GM12878 (cell line): ENCODE measurements at regions not wholly inside any gene's neighbourhood (a gene's known extent, or its start where the extent isn't known, plus 50 kb on each side); places are given as distances from the start of the nearest gene placed in this dataset.

ENCODE experiments used
- ATAC-seq: fragments of 200-7000 bp; cut with Tn5 transposase; 3 replicates; pipeline ENCODE4 v1.9.1; 2020; ENCODE audit warnings: mild to moderate bottlenecking, moderate library complexity
- BruUV-seq: library from RNA; stranded (reverse); fragments of 400-500 nt; replicated peaks from 2 replicates; lab custom pipeline; 2021; lab: Mats Ljungman, UMichigan
- CTCF ChIA-PET: fragments of 300-600 bp; sonication (Branson Sonifier 250); formaldehyde crosslinking; extraction: SDS; loops from one replicate; lab custom pipeline; 2021; ENCODE audit warnings: inconsistent platforms; lab: Yijun Ruan, JAX
- POLR2A ChIA-PET: fragments of 350-600 bp; formaldehyde crosslinking; extraction: SDS; loops from one replicate; lab custom pipeline; 2021; ENCODE audit warnings: inconsistent platforms; lab: Charles Lee
- RAD21 ChIA-PET: fragments of 300-600 bp; sonication (Branson Sonifier 250); formaldehyde crosslinking; loops from one replicate; lab custom pipeline; 2023; ENCODE audit warnings: antibody characterized with exemption; ENCODE audit not compliant: unreplicated experiment; lab: Charles Lee
- SMC1A ChIA-PET: fragments of 300-600 bp; sonication (Branson Sonifier 250); formaldehyde crosslinking; loops from one replicate; lab custom pipeline; 2023; ENCODE audit not compliant: unreplicated experiment, uncharacterized antibody; lab: Charles Lee
- DNase-seq: peaks from one replicate; pipeline ENCODE4 v3.0.0-alpha.2; 2011; ENCODE audit warnings: low read depth, low spot score
- FAIRE-seq: peaks from 3 replicates; lab custom pipeline; 2011; peaks lifted over from hg19 to GRCh38; lab: Jason Lieb, UNC
- H2AFZ ChIP-seq: 2 replicates; pipeline ENCODE4 v1.6.0; 2011; ENCODE audit warnings: low read depth, low read length, control low read depth; ENCODE audit not compliant: control insufficient read depth
- H3K27ac ChIP-seq: 2 replicates; pipeline ENCODE4 v1.5.1; 2011; ENCODE audit warnings: control low read depth; ENCODE audit not compliant: control insufficient read depth, insufficient read depth
- H3K27me3 ChIP-seq, 2 experiments: replicated peaks in 1 of 2; 2 replicates each; pipeline versions ENCODE4 v1.6.0 to v1.6.1; 2011; ENCODE audit warnings: low read length in 1 of 2; ENCODE audit not compliant: control insufficient read depth in 2 of 2, insufficient read depth in 2 of 2
- H3K36me3 ChIP-seq, 2 experiments: 2 replicates each; pipeline ENCODE4 v1.5.1; 2011; ENCODE audit warnings: low read length in 1 of 2; ENCODE audit not compliant: control insufficient read depth in 2 of 2, insufficient read depth in 2 of 2
- H3K4me1 ChIP-seq: 2 replicates; pipeline ENCODE4 v1.6.1; 2011; ENCODE audit warnings: mild to moderate bottlenecking, low read length, moderate library complexity, mixed read lengths; ENCODE audit not compliant: control insufficient read depth, insufficient read depth
- H3K4me2 ChIP-seq: 2 replicates; pipeline ENCODE4 v1.6.0; 2011; ENCODE audit warnings: control low read depth; ENCODE audit not compliant: control insufficient read depth, insufficient read depth
- H3K4me3 ChIP-seq: fragments of 200-600 bp; sonication (generic); 2 replicates; pipeline ENCODE4 v1.5.1; 2016
- H3K79me2 ChIP-seq: 2 replicates; pipeline ENCODE4 v1.6.0; 2011; ENCODE audit warnings: low read length; ENCODE audit not compliant: control insufficient read depth, insufficient read depth
- H3K9ac ChIP-seq: 2 replicates; pipeline ENCODE4 v1.8.0; 2011; ENCODE audit warnings: low read length, control low read depth, mixed read lengths; ENCODE audit not compliant: control insufficient read depth, insufficient read depth
- H3K9me3 ChIP-seq: replicated peaks from 3 replicates; pipeline ENCODE4 v1.5.1; 2011; ENCODE audit warnings: mild to moderate bottlenecking, low read length; ENCODE audit not compliant: control insufficient read depth, insufficient read depth
- H4K20me1 ChIP-seq: 2 replicates; pipeline ENCODE4 v1.6.0; 2011; ENCODE audit not compliant: control insufficient read depth, insufficient read depth
- BCL11A ChIP-seq: IDR thresholded peaks from 2 replicates; pipeline ENCODE4 v1.6.1; 2011; ENCODE audit warnings: low read depth, low read length
- CTCF ChIP-seq, 3 experiments: IDR thresholded peaks in 2 of 3; conservative IDR thresholded peaks in 1 of 3; 2 replicates each; pipeline ENCODE4 v1.5.1; 2011; ENCODE audit warnings: low read depth in 3 of 3, low read length in 3 of 3, mild to moderate bottlenecking in 3 of 3, control low read depth in 2 of 3, moderate library complexity in 2 of 3, inconsistent platforms in 1 of 3, mixed read lengths in 1 of 3; ENCODE audit not compliant: control insufficient read depth in 2 of 3, insufficient read depth in 1 of 3; ENCODE audit errors: extremely low read depth in 1 of 3
- ESRRA ChIP-seq: IDR thresholded peaks from 2 replicates; pipeline ENCODE4 v1.6.1; 2012; ENCODE audit warnings: mild to moderate bottlenecking, low read length, improper control_type of control experiment
- HDGF ChIP-seq: fragments of 450-650 bp; IDR thresholded peaks from 2 replicates; pipeline ENCODE4 v1.6.1; 2016; ENCODE audit warnings: antibody characterized with exemption
- KDM1A ChIP-seq: fragments of 200-600 bp; sonication (generic); IDR thresholded peaks from 2 replicates; pipeline ENCODE4 v1.6.1; 2016; ENCODE audit warnings: borderline replicate concordance
- NR2C2 ChIP-seq: IDR thresholded peaks from 2 replicates; pipeline ENCODE4 v1.6.1; 2011; ENCODE audit warnings: borderline replicate concordance, low read depth; ENCODE audit not compliant: control insufficient read depth, insufficient read length
- PAX8 ChIP-seq: fragments of 450-650 bp; IDR thresholded peaks from 2 replicates; pipeline ENCODE4 v1.6.1; 2017; ENCODE audit warnings: mild to moderate bottlenecking, moderate library complexity
- POLR2A ChIP-seq: IDR thresholded peaks from 2 replicates; pipeline ENCODE4 v1.6.1; 2011; ENCODE audit warnings: low read depth, mild to moderate bottlenecking, low read length
- POLR2AphosphoS5 ChIP-seq: IDR thresholded peaks from 2 replicates; pipeline ENCODE4 v1.6.1; 2011; ENCODE audit warnings: mild to moderate bottlenecking, low read length, inconsistent platforms
- SPI1 ChIP-seq: IDR thresholded peaks from 2 replicates; pipeline ENCODE4 v1.6.1; 2011; ENCODE audit warnings: low read depth, mild to moderate bottlenecking, low read length, moderate library complexity, borderline replicate concordance; ENCODE audit not compliant: insufficient read depth
- STAT1 ChIP-seq: fragments of 450-650 bp; conservative IDR thresholded peaks from 2 replicates; pipeline ENCODE4 v1.6.1; 2014; ENCODE audit warnings: antibody characterized with exemption, mild to moderate bottlenecking
- WRNIP1 ChIP-seq: IDR thresholded peaks from 2 replicates; pipeline ENCODE4 v1.6.1; 2011; ENCODE audit warnings: low read depth, low read length, improper control_type of control experiment, borderline replicate concordance
- ZNF24 ChIP-seq: fragments of 450-650 bp; IDR thresholded peaks from 2 replicates; pipeline ENCODE4 v1.6.1; 2017; ENCODE audit warnings: antibody characterized with exemption, mild to moderate bottlenecking
- ZNF687 ChIP-seq: fragments of 450-650 bp; IDR thresholded peaks from 2 replicates; pipeline ENCODE4 v1.6.1; 2017; ENCODE audit warnings: mild to moderate bottlenecking, moderate library complexity
- ZSCAN29 ChIP-seq: fragments of 450-650 bp; IDR thresholded peaks from 2 replicates; pipeline ENCODE4 v1.6.1; 2017; ENCODE audit warnings: mild to moderate bottlenecking, moderate library complexity
- in situ Hi-C: fragments of 300-500 bp; cut with MboI; formaldehyde crosslinking; loops from 9 replicates; pipeline ENCODE4 v1.14.3; 2018; ENCODE audit warnings: mixed read lengths
- intact Hi-C: fragments of 100-400 bp; cut with micrococcal nuclease; formaldehyde crosslinking; loops from one replicate; pipeline ENCODE4 v1.14.2; 2022; ENCODE audit not compliant: unreplicated experiment
- TF ChIP-seq, protein P1 (sequence below): fragments of 450-650 bp; formaldehyde crosslinking; IDR thresholded peaks from 2 replicates; pipeline ENCODE4 v1.4.0; 2020; ENCODE audit warnings: mild to moderate bottlenecking, moderate library complexity

DNA sequence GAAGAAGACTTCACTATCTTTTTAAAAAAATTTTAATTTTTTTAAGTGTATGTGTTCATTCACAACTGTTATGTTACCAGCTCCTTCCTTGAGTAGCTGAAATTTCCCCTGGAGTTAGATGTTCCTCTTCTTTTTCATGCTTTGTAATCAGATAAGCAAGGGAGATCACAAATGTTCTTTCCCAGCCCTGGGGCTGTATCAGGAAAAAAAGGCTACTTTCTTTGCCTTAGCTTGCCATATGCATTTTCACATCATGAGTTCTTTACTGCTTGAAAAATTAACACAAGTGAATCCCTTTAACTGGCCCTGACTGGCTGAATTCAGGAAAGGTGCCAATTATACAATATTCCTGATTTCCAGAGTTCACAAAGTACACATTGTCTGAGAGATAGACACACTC, 353.2 kb upstream of the ATP11B start:
- Histone ChIP-seq H3K4me2 (no peak overlapping the region), H4K20me1 (no peaks in the 10 kb centered on the region), H3K36me3 (no peaks in the 10 kb centered on the region), H3K9ac (no peak overlapping the region), H3K27ac (no peak overlapping the region), H2AFZ (no peak overlapping the region), H3K4me1 (no peaks in the 10 kb centered on the region), H3K9me3 (no peaks in the 10 kb centered on the region), H3K79me2 (no peaks in the 10 kb centered on the region), H3K4me3 (no peak overlapping the region), H3K27me3 (no peaks in the 10 kb centered on the region)
- ATAC-seq (no peak), DNase-seq (no peak), FAIRE-seq (no peak)
- ChIA-PET CTCF (interaction anchor here (0.7 kb wide), 1 partner anchor 128 kb away, joined by 3 read pairs; no protein-coding TSS in a partner anchor), SMC1A (interaction anchor here (1.9 kb wide), 1 partner anchor 15 kb away, joined by 4 read pairs; no protein-coding TSS in a partner anchor), RAD21 (no interaction called here), POLR2A (no interaction called here)
- in situ Hi-C loops (no loop called here), intact Hi-C loops (no loop called here)
- BruUV-seq, result no TSS peak
- TF ChIP-seq HDGF (no peak), BCL11A (no peak), ZNF687 (no peak), ZNF24 (no peak), STAT1 (no peak), ESRRA (no peak), PAX8 (no peak), ZSCAN29 (no peak), WRNIP1 (no peak), CTCF (IDR thresholded peaks at IDR 0.05 in 2 of 3, conservative IDR thresholded peaks at IDR 0.05 in 1 of 3; ENCODE audit: control insufficient read depth in 2 of 3, extremely low read depth in 1 of 3, insufficient read depth in 1 of 3, low read depth in 3 of 3, low read length in 3 of 3) (no peak), NR2C2 (no peak), POLR2A (no peak), POLR2AphosphoS5 (no peak), SPI1 (no peak), KDM1A (no peak)
- TF ChIP-seq, protein P1, sequence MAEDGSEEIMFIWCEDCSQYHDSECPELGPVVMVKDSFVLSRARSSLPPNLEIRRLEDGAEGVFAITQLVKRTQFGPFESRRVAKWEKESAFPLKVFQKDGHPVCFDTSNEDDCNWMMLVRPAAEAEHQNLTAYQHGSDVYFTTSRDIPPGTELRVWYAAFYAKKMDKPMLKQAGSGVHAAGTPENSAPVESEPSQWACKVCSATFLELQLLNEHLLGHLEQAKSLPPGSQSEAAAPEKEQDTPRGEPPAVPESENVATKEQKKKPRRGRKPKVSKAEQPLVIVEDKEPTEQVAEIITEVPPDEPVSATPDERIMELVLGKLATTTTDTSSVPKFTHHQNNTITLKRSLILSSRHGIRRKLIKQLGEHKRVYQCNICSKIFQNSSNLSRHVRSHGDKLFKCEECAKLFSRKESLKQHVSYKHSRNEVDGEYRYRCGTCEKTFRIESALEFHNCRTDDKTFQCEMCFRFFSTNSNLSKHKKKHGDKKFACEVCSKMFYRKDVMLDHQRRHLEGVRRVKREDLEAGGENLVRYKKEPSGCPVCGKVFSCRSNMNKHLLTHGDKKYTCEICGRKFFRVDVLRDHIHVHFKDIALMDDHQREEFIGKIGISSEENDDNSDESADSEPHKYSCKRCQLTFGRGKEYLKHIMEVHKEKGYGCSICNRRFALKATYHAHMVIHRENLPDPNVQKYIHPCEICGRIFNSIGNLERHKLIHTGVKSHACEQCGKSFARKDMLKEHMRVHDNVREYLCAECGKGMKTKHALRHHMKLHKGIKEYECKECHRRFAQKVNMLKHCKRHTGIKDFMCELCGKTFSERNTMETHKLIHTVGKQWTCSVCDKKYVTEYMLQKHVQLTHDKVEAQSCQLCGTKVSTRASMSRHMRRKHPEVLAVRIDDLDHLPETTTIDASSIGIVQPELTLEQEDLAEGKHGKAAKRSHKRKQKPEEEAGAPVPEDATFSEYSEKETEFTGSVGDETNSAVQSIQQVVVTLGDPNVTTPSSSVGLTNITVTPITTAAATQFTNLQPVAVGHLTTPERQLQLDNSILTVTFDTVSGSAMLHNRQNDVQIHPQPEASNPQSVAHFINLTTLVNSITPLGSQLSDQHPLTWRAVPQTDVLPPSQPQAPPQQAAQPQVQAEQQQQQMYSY (CRISPR knock-in tag), result no peak
